Activated CD4-positive, alpha-beta T cell treated with anti-CD3 and anti-CD28 coated beads, Interleukin-2, amount 10 ng/mL, durations not matched to agents 24 days and 14 days (primary cell): ENCODE measurements at regions not wholly inside any gene's neighbourhood (a gene's known extent, or its start where the extent isn't known, plus 50 kb on each side); places are given as distances from the start of the nearest gene placed in this dataset.

Experiments
- DNase-seq: peaks from one replicate; pipeline ENCODE4 v3.0.0; 2022
- H3K27ac Mint-ChIP-seq: one replicate; pipeline ENCODE4 v1.8.0; 2022; ENCODE audit warnings: mild to moderate bottlenecking, mixed read lengths
- H3K27me3 Mint-ChIP-seq: one replicate; pipeline ENCODE4 v1.8.0; 2022; ENCODE audit warnings: mixed read lengths
- H3K36me3 Mint-ChIP-seq: one replicate; pipeline ENCODE4 v1.8.0; 2022; ENCODE audit warnings: low read depth, mild to moderate bottlenecking, mixed read lengths
- H3K4me1 Mint-ChIP-seq: one replicate; pipeline ENCODE4 v1.8.0; 2021; ENCODE audit warnings: mixed read lengths
- H3K4me3 Mint-ChIP-seq: one replicate; pipeline ENCODE4 v1.8.0; 2022; ENCODE audit warnings: mild to moderate bottlenecking, moderate library complexity, mixed read lengths
- H3K9me3 Mint-ChIP-seq: one replicate; pipeline ENCODE4 v1.8.0; 2021; ENCODE audit warnings: mixed read lengths
- intact Hi-C: fragments of 100-400 bp; cut with micrococcal nuclease; formaldehyde crosslinking; loops from one replicate; pipeline ENCODE4 v1.15.1; 2023

DNA sequence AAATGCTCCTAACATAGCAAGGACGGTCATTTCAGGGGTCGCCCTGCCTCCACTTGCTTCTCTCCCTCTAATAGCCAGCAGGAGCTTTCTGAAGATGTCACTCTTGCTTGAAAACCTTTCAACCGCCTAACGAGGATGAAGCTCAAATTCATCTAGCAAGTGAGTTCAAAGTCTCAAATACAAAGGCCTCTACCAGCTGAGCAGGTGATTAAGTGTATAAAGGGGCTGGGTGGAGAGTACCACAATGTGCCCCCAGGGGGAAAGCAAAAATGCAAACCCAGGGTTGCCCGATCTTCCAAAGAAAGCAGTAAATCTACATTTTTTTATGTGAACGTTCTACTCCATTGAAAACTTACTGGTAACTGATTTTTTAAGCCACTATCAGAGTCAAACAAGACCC is 50.4 kb upstream of the GRIP2 start:
- Mint-ChIP-seq H3K27ac (no peak overlapping the region), H3K4me1 (no peaks in the 10 kb centered on the region), H3K9me3 (no peaks in the 10 kb centered on the region), H3K36me3 (no peaks in the 10 kb centered on the region), H3K27me3 (peaks cover 9% of the 10 kb centered on the region), H3K4me3 (no peak overlapping the region)
- intact Hi-C loops, result no loop called here
- no peak for DNase-seq

- Mint-ChIP-seq H3K4me3 (no peak overlapping the region), H3K27ac (no peak overlapping the region), H3K27me3 (peaks cover 12% of the 10 kb centered on the region), H3K4me1 (no peaks in the 10 kb centered on the region), H3K36me3 (no peaks in the 10 kb centered on the region), H3K9me3 (no peaks in the 10 kb centered on the region)
- intact Hi-C loops, result no loop called here
- DNase-seq, result no peak
Observed at GRCh38 chr3:14592390-14592789, 52.2 kb upstream of the GRIP2 start.

- Mint-ChIP-seq H3K4me3 (no peak overlapping the region), H3K9me3 (no peaks in the 10 kb centered on the region), H3K4me1 (no peaks in the 10 kb centered on the region), H3K27me3 (peaks cover 12% of the 10 kb centered on the region), H3K36me3 (no peaks in the 10 kb centered on the region), H3K27ac (no peak overlapping the region)
- intact Hi-C loops, result no loop called here
- DNase-seq, result no peak
Observed at GRCh38 chr3:14592836-14593235, 52.7 kb upstream of the GRIP2 start.

DNA sequence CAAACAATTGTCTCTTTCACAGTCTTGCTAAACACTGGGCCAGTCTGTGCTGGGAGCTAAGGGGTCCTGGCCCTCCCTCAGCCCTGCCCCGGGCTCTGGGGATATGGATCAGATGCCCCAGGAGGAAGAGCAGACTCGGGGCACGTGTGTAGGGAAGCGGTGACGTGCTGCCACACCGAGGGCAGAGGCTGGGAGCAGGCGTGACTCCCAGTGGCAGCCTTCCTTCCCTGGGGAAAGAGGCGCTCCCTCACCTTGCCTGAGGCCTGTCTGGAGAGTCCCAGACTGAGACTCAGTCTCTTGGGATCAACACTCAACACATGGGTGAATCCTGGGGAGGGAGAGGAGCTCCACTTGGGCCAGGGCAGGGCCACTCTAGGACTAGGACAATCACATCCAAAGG is 54.1 kb upstream of the GRIP2 start:
- no peak for DNase-seq
- peaks cover 6% of the 10 kb centered on the region for H3K4me1 Mint-ChIP-seq
- H3K36me3 Mint-ChIP-seq, result no peaks in the 10 kb centered on the region
- peaks cover 17% of the 10 kb centered on the region for H3K27me3 Mint-ChIP-seq
- H3K27ac Mint-ChIP-seq, result no peak overlapping the region
- H3K4me3 Mint-ChIP-seq, result no peak overlapping the region
- intact Hi-C loops, result no loop called here
- H3K9me3 Mint-ChIP-seq, result peaks cover 5% of the 10 kb centered on the region

DNA sequence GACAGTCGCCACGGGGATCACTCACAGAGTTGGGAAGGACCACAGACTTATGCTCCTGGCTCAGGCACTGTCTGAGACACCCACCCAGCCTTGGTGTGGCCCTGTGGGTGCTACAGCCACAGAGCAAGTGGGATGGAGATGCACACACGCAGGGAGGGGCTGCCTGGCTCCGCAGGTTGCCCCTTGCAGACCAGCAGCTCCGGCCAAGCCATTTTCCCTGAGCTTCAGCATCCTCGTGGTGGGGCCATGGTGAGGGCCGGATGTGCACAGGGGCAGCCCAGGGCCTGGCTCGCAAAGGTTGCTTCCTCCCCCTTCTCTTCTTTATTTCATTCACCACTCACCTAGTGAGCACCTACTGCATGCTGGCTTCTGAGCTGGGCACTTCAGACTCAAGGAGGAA is 55.4 kb upstream of the GRIP2 start:
- Mint-ChIP-seq H3K4me1 (peaks cover 6% of the 10 kb centered on the region), H3K36me3 (no peaks in the 10 kb centered on the region), H3K4me3 (no peak overlapping the region), H3K27ac (no peak overlapping the region), H3K27me3 (peaks cover 25% of the 10 kb centered on the region), H3K9me3 (peaks cover 5% of the 10 kb centered on the region)
- intact Hi-C loops, result no loop called here
- DNase-seq, result no peak

- peaks cover 5% of the 10 kb centered on the region for H3K9me3 Mint-ChIP-seq
- intact Hi-C loops, result no loop called here
- no peak overlapping the region for H3K27ac Mint-ChIP-seq
- no peak for DNase-seq
- H3K4me3 Mint-ChIP-seq, result no peak overlapping the region
- H3K36me3 Mint-ChIP-seq, result no peaks in the 10 kb centered on the region
- peaks cover 6% of the 10 kb centered on the region for H3K4me1 Mint-ChIP-seq
- peaks cover 36% of the 10 kb centered on the region for H3K27me3 Mint-ChIP-seq
Observed at GRCh38 chr3:14597266-14597665, 54.3 kb upstream of the CCDC174 start.

DNA sequence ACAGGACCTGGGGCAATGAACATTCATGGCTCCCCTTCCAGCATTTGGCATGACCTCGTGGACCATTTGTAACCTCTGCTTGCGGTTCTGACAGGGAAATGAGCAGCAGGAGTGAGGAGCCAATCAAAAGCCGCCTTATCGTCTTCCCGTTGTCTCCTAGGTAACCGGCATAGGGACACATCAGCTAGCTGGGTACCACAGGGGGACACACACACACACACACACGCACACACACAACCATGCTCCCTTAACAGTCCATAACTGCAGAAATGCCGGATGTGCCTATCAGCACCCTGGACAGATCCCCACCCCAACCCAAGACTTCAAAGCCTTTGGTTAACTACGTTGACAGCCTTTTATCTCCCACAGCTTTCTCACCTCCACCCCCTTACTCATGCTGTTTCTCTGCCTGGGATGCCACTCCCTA is 53.4 kb upstream of the CCDC174 start:
- H3K27ac Mint-ChIP-seq, result no peak overlapping the region
- H3K4me1 Mint-ChIP-seq, result peaks cover 6% of the 10 kb centered on the region
- DNase-seq, result peak; percentile 89
- no peak overlapping the region for H3K4me3 Mint-ChIP-seq
- H3K36me3 Mint-ChIP-seq, result no peaks in the 10 kb centered on the region
- H3K9me3 Mint-ChIP-seq, result peaks cover 6% of the 10 kb centered on the region
- intact Hi-C loops, result no loop called here
- peaks cover 37% of the 10 kb centered on the region for H3K27me3 Mint-ChIP-seq

- Mint-ChIP-seq H3K9me3 (peaks cover 9% of the 10 kb centered on the region), H3K4me1 (peaks cover 6% of the 10 kb centered on the region)
- intact Hi-C loops, result no loop called here
Observed at GRCh38 chr3:14599488-14599887, 52.1 kb upstream of the CCDC174 start.

DNA sequence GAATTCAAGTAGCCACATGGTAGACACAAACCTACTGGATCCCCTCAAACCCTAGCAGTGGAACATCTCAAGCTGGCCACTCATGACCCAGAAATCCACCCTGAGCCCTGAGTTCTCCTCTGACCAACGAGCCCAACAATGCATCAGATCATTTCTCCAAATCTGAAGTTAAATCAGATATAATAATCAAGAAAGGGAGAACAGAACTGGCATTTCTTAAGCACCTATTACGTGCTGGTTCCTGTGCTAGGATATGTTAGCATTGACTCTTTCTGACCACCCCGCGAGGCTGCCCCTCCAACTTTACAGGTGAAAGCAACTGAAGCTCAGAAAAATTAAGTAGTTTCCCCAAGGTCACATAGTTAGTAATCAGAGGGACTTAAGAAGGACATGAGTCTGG is 51.5 kb upstream of the CCDC174 start:
- Mint-ChIP-seq H3K27me3 (peaks cover 55% of the 10 kb centered on the region), H3K9me3 (peaks cover 9% of the 10 kb centered on the region), H3K4me1 (peaks cover 6% of the 10 kb centered on the region), H3K27ac (no peak overlapping the region), H3K4me3 (no peak overlapping the region), H3K36me3 (peaks cover 2% of the 10 kb centered on the region)
- no peak for DNase-seq
- intact Hi-C loops, result no loop called here

More at GRCh38 chr3:14599488-14599887, 52.1 kb upstream of the CCDC174 start:
- Mint-ChIP-seq H3K4me3 (no peak overlapping the region), H3K27me3 (peaks cover 49% of the 10 kb centered on the region), H3K27ac (no peak overlapping the region), H3K36me3 (peaks cover 2% of the 10 kb centered on the region)
- no peak for DNase-seq

- H3K27ac Mint-ChIP-seq, result no peak overlapping the region
- H3K9me3 Mint-ChIP-seq, result peaks cover 9% of the 10 kb centered on the region
- intact Hi-C loops, result no loop called here
- peaks cover 62% of the 10 kb centered on the region for H3K27me3 Mint-ChIP-seq
- DNase-seq, result no peak
- peaks cover 6% of the 10 kb centered on the region for H3K4me1 Mint-ChIP-seq
- H3K4me3 Mint-ChIP-seq, result no peak overlapping the region
- H3K36me3 Mint-ChIP-seq, result peaks cover 2% of the 10 kb centered on the region
Observed at GRCh38 chr3:14600856-14601610, 50.5 kb upstream of the CCDC174 start.

- peaks cover 9% of the 10 kb centered on the region for H3K9me3 Mint-ChIP-seq
- intact Hi-C loops, result no loop called here
- DNase-seq, result no peak
Observed at GRCh38 chr3:14601692-14602005, 49.9 kb upstream of the CCDC174 start.

More at GRCh38 chr3:14601692-14602005, 49.9 kb upstream of the CCDC174 start:
- Mint-ChIP-seq H3K4me3 (no peak overlapping the region), H3K27ac (no peak overlapping the region), H3K4me1 (peaks cover 6% of the 10 kb centered on the region), H3K27me3 (peaks cover 65% of the 10 kb centered on the region), H3K36me3 (peaks cover 2% of the 10 kb centered on the region)
